HG03280 (cell line): ENCODE measurements at regions not wholly inside any gene's neighbourhood (a gene's known extent, or its start where the extent isn't known, plus 50 kb on each side); places are given as distances from the start of the nearest gene placed in this dataset.

Experiments used
- ATAC-seq: cut with Tn5 transposase; IDR thresholded peaks from one replicate; pipeline ENCODE4 v1.9.1; 2021; ENCODE audit warnings: mild to moderate bottlenecking, moderate library complexity; ENCODE audit not compliant: unreplicated experiment

- ATAC-seq: no peak
These were observed 223.6 kb upstream of the RREB1 start for GRCh38 chr6:6884193-6884627.

GRCh38 chr6:6884916-6885315, 222.8 kb upstream of the RREB1 start:
- no peak for ATAC-seq

GRCh38 chr6:6885521-6886170, 222.1 kb upstream of the RREB1 start:
- ATAC-seq: no peak

- ATAC-seq: no peak
These were observed 221.4 kb upstream of the RREB1 start for GRCh38 chr6:6886171-6886885.

- no peak for ATAC-seq
These were observed 220.9 kb upstream of the RREB1 start for GRCh38 chr6:6886886-6887285.

- no peak for ATAC-seq
These were observed 218.2 kb upstream of the RREB1 start for GRCh38 chr6:6889601-6890000.

GRCh38 chr6:6890400-6890858, 217.3 kb upstream of the RREB1 start:
- no peak for ATAC-seq

GRCh38 chr6:6891125-6891721, 216.5 kb upstream of the RREB1 start:
- no peak for ATAC-seq

- no peak for ATAC-seq
These were observed 215.8 kb upstream of the RREB1 start for GRCh38 chr6:6891949-6892461.

- ATAC-seq: no peak
These were observed 214.8 kb upstream of the RREB1 start for GRCh38 chr6:6892744-6893583.

GRCh38 chr6:6893701-6894100, 214.1 kb upstream of the RREB1 start:
- ATAC-seq: no peak

- no peak for ATAC-seq
These were observed 211.8 kb upstream of the RREB1 start for GRCh38 chr6:6895929-6896328.

GRCh38 chr6:6897140-6897539, 210.6 kb upstream of the RREB1 start:
- ATAC-seq: no peak

- no peak for ATAC-seq
These were observed 207.1 kb upstream of the RREB1 start for GRCh38 chr6:6900569-6901204.

GRCh38 chr6:6901205-6901719, 206.5 kb upstream of the RREB1 start:
- no peak for ATAC-seq

- no peak for ATAC-seq
These were observed 205.8 kb upstream of the RREB1 start for GRCh38 chr6:6901945-6902344.

GRCh38 chr6:6905961-6906518, 201.7 kb upstream of the RREB1 start:
- ATAC-seq: no peak

- no peak for ATAC-seq
These were observed 201.1 kb upstream of the RREB1 start for GRCh38 chr6:6906570-6907213.

GRCh38 chr6:6907286-6907685, 200.5 kb upstream of the RREB1 start:
- no peak for ATAC-seq
